ENCODE measurements at regions not wholly inside any gene's neighbourhood (a gene's known extent, or its start where the extent isn't known, plus 50 kb on each side); places are given as distances from the start of the nearest gene placed in this dataset.

GRCh38 chr3:31444220-31445142, 88.2 kb upstream of the STT3B start:
- POLR2A ChIA-PET: interaction anchor here (0.6 kb wide), 1 partner anchor 225 kb away, joined by 5 read pairs; no protein-coding TSS in a partner anchor
- TF ChIP-seq, protein P1, sequence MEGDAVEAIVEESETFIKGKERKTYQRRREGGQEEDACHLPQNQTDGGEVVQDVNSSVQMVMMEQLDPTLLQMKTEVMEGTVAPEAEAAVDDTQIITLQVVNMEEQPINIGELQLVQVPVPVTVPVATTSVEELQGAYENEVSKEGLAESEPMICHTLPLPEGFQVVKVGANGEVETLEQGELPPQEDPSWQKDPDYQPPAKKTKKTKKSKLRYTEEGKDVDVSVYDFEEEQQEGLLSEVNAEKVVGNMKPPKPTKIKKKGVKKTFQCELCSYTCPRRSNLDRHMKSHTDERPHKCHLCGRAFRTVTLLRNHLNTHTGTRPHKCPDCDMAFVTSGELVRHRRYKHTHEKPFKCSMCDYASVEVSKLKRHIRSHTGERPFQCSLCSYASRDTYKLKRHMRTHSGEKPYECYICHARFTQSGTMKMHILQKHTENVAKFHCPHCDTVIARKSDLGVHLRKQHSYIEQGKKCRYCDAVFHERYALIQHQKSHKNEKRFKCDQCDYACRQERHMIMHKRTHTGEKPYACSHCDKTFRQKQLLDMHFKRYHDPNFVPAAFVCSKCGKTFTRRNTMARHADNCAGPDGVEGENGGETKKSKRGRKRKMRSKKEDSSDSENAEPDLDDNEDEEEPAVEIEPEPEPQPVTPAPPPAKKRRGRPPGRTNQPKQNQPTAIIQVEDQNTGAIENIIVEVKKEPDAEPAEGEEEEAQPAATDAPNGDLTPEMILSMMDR (IDR thresholded peaks at IDR 0.05; ENCODE audit: control extremely low read depth, extremely low read depth, low read depth, missing control alignments): no peak
- CTCF ChIA-PET: interaction anchor here (0.6 to 1.2 kb wide), 3 partner anchors 9 to 444 kb away, joined by 3 read pairs; no protein-coding TSS in a partner anchor
- DNase-seq (ENCODE audit: extremely low spot score): no peak

GRCh38 chr3:31445701-31446100, 87.0 kb upstream of the STT3B start:
- POLR2A ChIA-PET: no interaction called here
- CTCF ChIA-PET: no interaction called here
- TF ChIP-seq, protein P1 (IDR thresholded peaks at IDR 0.05; ENCODE audit: control extremely low read depth, extremely low read depth, low read depth, missing control alignments): no peak
- no peak for DNase-seq (ENCODE audit: extremely low spot score)

DNA sequence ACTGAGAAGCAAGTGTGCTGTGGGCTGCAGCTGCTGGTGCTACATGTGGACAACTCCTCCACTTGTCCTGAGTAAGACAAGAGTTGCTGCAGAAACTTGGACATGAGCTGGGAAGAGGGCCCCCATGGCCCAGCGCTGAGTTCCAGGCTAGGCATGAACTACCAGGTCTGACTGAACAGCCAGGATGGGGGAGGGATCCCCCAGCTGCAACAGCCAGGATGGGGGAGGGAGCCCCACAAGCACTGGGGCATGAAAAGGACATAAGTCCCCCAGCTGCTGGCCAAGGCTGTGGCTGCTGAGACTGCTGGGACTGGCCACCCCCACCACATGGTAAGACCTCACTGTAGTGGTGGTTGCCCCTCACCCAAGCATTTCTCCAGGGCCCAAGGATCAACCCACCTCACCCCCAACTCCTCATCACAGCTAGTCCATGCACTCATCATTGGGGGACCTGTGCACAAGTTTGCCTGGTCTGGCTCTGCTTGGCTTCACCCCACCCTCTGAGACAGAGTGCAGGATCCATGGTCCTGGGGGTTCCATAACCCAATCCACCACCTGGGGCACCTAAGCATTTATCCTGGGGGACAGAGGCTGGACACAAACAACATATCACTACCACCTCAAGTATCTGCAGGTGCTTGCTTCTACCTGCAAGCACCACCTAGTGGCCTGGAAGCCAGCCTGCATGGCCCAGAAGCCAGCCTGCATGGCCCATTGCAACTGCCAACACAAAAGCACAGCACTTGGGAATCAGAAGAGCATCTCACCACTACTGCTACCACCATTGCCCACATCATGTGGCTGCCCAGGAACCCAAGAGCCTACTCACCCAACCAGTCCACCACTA, 84.5 kb upstream of the STT3B start:
- TF ChIP-seq, protein P1 (IDR thresholded peaks at IDR 0.05; ENCODE audit: control extremely low read depth, extremely low read depth, low read depth, missing control alignments): peak; percentile 77
- CTCF ChIA-PET: interaction anchor here (0.8 to 4.1 kb wide), 15 partner anchors 9 to 283 kb away, joined by 3 to 13 read pairs (median 5); no protein-coding TSS in a partner anchor
- POLR2A ChIA-PET: no interaction called here
- peak; percentile 32 for DNase-seq (ENCODE audit: extremely low spot score)

- ChIA-PET CTCF (interaction anchor here (1.0 to 4.1 kb wide), 9 partner anchors 11 to 284 kb away, joined by 3 to 13 read pairs (median 4); no protein-coding TSS in a partner anchor), POLR2A (no interaction called here)
- TF ChIP-seq, protein P1 (IDR thresholded peaks at IDR 0.05; ENCODE audit: control extremely low read depth, extremely low read depth, low read depth, missing control alignments): no peak
- no peak for DNase-seq (ENCODE audit: extremely low spot score)
These were observed 83.9 kb upstream of the STT3B start for GRCh38 chr3:31448882-31449243.

DNA sequence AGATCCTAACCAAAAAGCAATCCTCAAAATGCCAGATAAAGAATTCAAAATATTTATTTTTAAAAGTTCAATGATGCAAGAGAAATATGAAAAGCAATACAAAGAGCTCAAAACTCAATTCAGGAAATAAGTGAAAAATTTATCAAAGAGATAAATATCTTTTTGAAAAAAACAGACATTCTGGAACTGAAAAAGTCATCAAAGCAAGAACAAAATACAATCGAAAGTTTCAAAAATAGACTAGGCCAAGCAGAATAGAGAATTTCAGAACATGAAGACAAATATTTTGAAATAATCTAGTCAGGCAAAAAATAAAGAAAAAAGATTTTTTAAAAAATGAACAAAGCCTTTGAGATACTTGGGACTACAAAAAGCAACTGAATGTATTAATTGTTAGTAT, 83.4 kb upstream of the STT3B start:
- POLR2A ChIA-PET: no interaction called here
- DNase-seq (ENCODE audit: extremely low spot score): no peak
- TF ChIP-seq, protein P1 (IDR thresholded peaks at IDR 0.05; ENCODE audit: control extremely low read depth, extremely low read depth, low read depth, missing control alignments): no peak
- CTCF ChIA-PET: interaction anchor here (0.6 to 4.1 kb wide), 11 partner anchors 11 to 284 kb away, joined by 3 to 13 read pairs (median 4); no protein-coding TSS in a partner anchor

- TF ChIP-seq, protein P1 (IDR thresholded peaks at IDR 0.05; ENCODE audit: control extremely low read depth, extremely low read depth, low read depth, missing control alignments): no peak
- ChIA-PET CTCF (interaction anchor here (1.3 to 4.1 kb wide), 7 partner anchors 10 to 219 kb away, joined by 3 to 13 read pairs (median 4); no protein-coding TSS in a partner anchor), POLR2A (no interaction called here)
- DNase-seq (ENCODE audit: extremely low spot score): no peak
These were observed 82.4 kb upstream of the STT3B start for GRCh38 chr3:31450345-31450744.
